Osteocyte (in vitro differentiated cells): ENCODE measurements at regions not wholly inside any gene's neighbourhood (a gene's known extent, or its start where the extent isn't known, plus 50 kb on each side); places are given as distances from the start of the nearest gene placed in this dataset. TPM values are rescaled to one million over a fixed set of nuclear protein-coding genes. Genes with fewer than 3 reads are reported as not detected.

ENCODE experiments used
- DNase-seq: peaks from one replicate; pipeline ENCODE4 v3.0.0; 2021; ENCODE audit warnings: mixed read lengths; ENCODE audit not compliant: unreplicated experiment; ENCODE audit errors: extremely low spot score
- H3K27ac Mint-ChIP-seq: one replicate; pipeline ENCODE4 v1.8.0; 2021; ENCODE audit warnings: mild to moderate bottlenecking, mixed read lengths; ENCODE audit not compliant: unreplicated experiment
- H3K27me3 Mint-ChIP-seq: one replicate; pipeline ENCODE4 v1.8.0; 2021; ENCODE audit warnings: mixed read lengths; ENCODE audit not compliant: unreplicated experiment
- H3K36me3 Mint-ChIP-seq: one replicate; pipeline ENCODE4 v1.8.0; 2021; ENCODE audit warnings: mixed read lengths; ENCODE audit not compliant: unreplicated experiment
- H3K4me1 Mint-ChIP-seq: one replicate; pipeline ENCODE4 v1.8.0; 2021; ENCODE audit warnings: mixed read lengths; ENCODE audit not compliant: unreplicated experiment
- H3K4me3 Mint-ChIP-seq: one replicate; pipeline ENCODE4 v1.8.0; 2021; ENCODE audit warnings: mild to moderate bottlenecking, moderate library complexity, mixed read lengths; ENCODE audit not compliant: unreplicated experiment
- H3K9me3 Mint-ChIP-seq: one replicate; pipeline ENCODE4 v1.8.0; 2021; ENCODE audit warnings: mixed read lengths; ENCODE audit not compliant: unreplicated experiment
- microRNA-seq: library from miRNA; unstranded; fragments of <30 nt; microRNA quantifications from one replicate; pipeline ENCODE4 v1.1.0, GENCODE V29; 2020; ENCODE audit not compliant: unreplicated experiment
- TF ChIP-seq, protein P1 (sequence below): fragments of 200-600 bp; sonication (generic); IDR thresholded peaks from 2 replicates; pipeline ENCODE4 v1.5.0; 2021; ENCODE audit warnings: antibody characterized with exemption, mild to moderate bottlenecking, moderate library complexity

DNA sequence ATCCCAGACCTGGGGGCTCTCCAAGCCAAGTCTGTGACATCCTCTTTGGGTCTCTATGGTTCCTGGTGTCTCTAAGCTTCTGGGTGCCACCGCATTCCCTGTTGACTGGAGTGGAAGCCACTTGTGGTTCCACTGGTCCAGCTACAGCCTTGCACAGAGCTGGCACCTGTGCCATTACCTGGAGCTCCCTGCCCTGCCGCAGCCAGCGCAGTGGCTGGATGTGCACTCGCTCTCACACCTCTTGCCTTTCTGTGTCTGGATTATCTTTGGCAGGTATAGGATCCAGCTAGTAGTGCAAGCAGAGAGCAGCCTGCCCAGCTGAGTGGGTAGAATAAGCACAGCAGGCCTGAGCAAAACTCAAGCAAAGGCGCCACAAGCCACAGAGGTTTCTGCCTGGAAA lies 1635.5 kb downstream of the OTOL1 start:
- peaks cover 26% of the 10 kb centered on the region for H3K9me3 Mint-ChIP-seq
- peaks cover 2% of the 10 kb centered on the region for H3K27me3 Mint-ChIP-seq
- TF ChIP-seq, protein P1, sequence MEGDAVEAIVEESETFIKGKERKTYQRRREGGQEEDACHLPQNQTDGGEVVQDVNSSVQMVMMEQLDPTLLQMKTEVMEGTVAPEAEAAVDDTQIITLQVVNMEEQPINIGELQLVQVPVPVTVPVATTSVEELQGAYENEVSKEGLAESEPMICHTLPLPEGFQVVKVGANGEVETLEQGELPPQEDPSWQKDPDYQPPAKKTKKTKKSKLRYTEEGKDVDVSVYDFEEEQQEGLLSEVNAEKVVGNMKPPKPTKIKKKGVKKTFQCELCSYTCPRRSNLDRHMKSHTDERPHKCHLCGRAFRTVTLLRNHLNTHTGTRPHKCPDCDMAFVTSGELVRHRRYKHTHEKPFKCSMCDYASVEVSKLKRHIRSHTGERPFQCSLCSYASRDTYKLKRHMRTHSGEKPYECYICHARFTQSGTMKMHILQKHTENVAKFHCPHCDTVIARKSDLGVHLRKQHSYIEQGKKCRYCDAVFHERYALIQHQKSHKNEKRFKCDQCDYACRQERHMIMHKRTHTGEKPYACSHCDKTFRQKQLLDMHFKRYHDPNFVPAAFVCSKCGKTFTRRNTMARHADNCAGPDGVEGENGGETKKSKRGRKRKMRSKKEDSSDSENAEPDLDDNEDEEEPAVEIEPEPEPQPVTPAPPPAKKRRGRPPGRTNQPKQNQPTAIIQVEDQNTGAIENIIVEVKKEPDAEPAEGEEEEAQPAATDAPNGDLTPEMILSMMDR = no peak
- H3K27ac Mint-ChIP-seq = no peak overlapping the region
- no peak for DNase-seq
- no peaks in the 10 kb centered on the region for H3K4me1 Mint-ChIP-seq
- no peaks in the 10 kb centered on the region for H3K36me3 Mint-ChIP-seq
- no peak overlapping the region for H3K4me3 Mint-ChIP-seq

DNA sequence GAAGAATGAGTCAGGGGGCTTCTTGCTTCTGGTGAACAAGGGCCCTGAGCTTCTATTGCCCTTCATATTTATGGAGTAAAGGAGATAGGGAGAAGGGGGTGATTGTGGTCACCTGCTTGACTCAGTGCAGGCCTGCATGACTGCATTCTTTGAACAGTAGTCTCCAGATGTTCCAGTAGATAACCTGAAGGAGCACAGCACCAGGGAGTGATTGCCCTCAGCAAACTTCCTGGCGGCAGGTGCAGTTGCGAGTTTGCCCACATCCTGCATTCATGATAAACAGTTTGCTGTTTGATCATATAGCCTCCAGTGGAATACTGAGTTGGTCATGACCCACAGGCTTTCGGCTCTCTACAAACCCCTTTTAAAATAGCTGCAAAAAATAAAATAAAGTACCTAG lies 1632.7 kb downstream of the OTOL1 start:
- H3K36me3 Mint-ChIP-seq = no peaks in the 10 kb centered on the region
- TF ChIP-seq, protein P1 = no peak
- no peak overlapping the region for H3K4me3 Mint-ChIP-seq
- no peaks in the 10 kb centered on the region for H3K4me1 Mint-ChIP-seq
- DNase-seq = no peak
- no peaks in the 10 kb centered on the region for H3K27me3 Mint-ChIP-seq
- peaks cover 26% of the 10 kb centered on the region for H3K9me3 Mint-ChIP-seq
- no peak overlapping the region for H3K27ac Mint-ChIP-seq

DNA sequence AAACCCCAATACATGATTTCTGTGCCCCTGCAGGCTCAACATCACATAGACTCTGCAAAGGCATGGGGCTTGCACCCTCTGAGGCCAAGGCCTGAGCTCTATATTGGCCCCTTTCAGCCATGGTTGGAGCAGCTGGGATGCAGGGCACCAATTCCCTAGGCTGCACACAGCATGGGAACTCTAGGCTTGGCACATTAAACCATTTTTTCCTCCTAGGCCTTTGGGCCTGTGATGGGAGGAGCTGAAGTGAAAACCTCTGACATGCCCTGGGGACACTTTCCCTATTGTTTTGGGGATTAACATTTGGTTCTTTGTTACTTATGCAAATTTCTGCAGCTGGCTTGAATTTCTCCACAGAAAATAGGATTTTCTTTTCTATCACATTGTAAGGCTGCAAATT lies 1629.5 kb downstream of the OTOL1 start:
- Mint-ChIP-seq H3K27ac (no peak overlapping the region), H3K4me3 (no peak overlapping the region), H3K4me1 (peaks cover 6% of the 10 kb centered on the region), H3K36me3 (no peaks in the 10 kb centered on the region), H3K27me3 (no peaks in the 10 kb centered on the region), H3K9me3 (peaks cover 26% of the 10 kb centered on the region)
- no peak for DNase-seq
- TF ChIP-seq, protein P1 = no peak

Small RNA genes lying in the stretch of these regions (microRNA-seq; reads per million reads assigned to microRNA genes)
- not detected for gene MIR1263
